ACC112 (cell line): ENCODE measurements at regions not wholly inside any gene's neighbourhood (a gene's known extent, or its start where the extent isn't known, plus 50 kb on each side); places are given as distances from the start of the nearest gene placed in this dataset.
"Not testable (repeated sequence)": the region's sequence is repeated elsewhere in the genome, so short reads cannot be mapped to it uniquely, and the experiment has no call there.

Experiments
- H2AFZ ChIP-seq: fragments of 200-600 bp; sonication (generic); one replicate; pipeline ENCODE4 v1.6.0; 2017; ENCODE audit warnings: antibody characterized with exemption, low read length; ENCODE audit not compliant: unreplicated experiment
- H3K27ac ChIP-seq: fragments of 200-600 bp; sonication (generic); 2 replicates; pipeline ENCODE4 v1.5.1; 2014; ENCODE audit warnings: low read depth, mild to moderate bottlenecking, antibody characterized with exemption, low read length, moderate library complexity
- H3K27me3 ChIP-seq: fragments of 200-600 bp; sonication (generic); 2 replicates; pipeline ENCODE4 v1.6.1; 2014; ENCODE audit warnings: mild to moderate bottlenecking, antibody characterized with exemption, low read length, moderate library complexity, mixed read lengths; ENCODE audit not compliant: insufficient read depth
- H3K36me3 ChIP-seq: fragments of 200-600 bp; sonication (generic); 2 replicates; pipeline ENCODE4 v1.6.1; 2016; ENCODE audit warnings: mild to moderate bottlenecking, antibody characterized with exemption, low read length, moderate library complexity, mixed read lengths; ENCODE audit not compliant: insufficient read depth
- H3K4me1 ChIP-seq: fragments of 200-600 bp; sonication (generic); one replicate; pipeline ENCODE4 v1.6.1; 2016; ENCODE audit warnings: low read length, mixed read lengths; ENCODE audit not compliant: insufficient read depth, unreplicated experiment, control insufficient read depth
- H3K4me3 ChIP-seq: fragments of 200-600 bp; sonication (generic); 2 replicates; pipeline ENCODE4 v1.5.1; 2014; ENCODE audit warnings: mild to moderate bottlenecking, low read depth, low read length
- H3K79me2 ChIP-seq: fragments of 200-600 bp; sonication (generic); one replicate; pipeline ENCODE4 v1.6.0; 2016; ENCODE audit warnings: low read length; ENCODE audit not compliant: control insufficient read depth, unreplicated experiment, insufficient read depth

GRCh38 chr1:47599777-47600176, 161.9 kb downstream of the FOXD2 start:
- Histone ChIP-seq H3K36me3 (no peaks in the 10 kb centered on the region), H3K4me1 (no peaks in the 10 kb centered on the region), H3K4me3 (no peak overlapping the region), H2AFZ (no peak overlapping the region), H3K27ac (no peak overlapping the region), H3K79me2 (no peaks in the 10 kb centered on the region), H3K27me3 (peaks cover 2% of the 10 kb centered on the region; the same call in 1 of the 2 replicates)

- H3K27ac ChIP-seq, H3K79me2 ChIP-seq, H2AFZ ChIP-seq, H3K27me3 ChIP-seq, H3K4me1 ChIP-seq, H3K36me3 ChIP-seq, H3K4me3 ChIP-seq: not testable (repeated sequence)
Measured at GRCh38 chr1:47602491-47602890, 164.6 kb downstream of the FOXD2 start.

GRCh38 chr1:47604869-47605268, 167.0 kb downstream of the FOXD2 start:
- not testable (repeated sequence) for H3K27ac ChIP-seq, H3K79me2 ChIP-seq, H3K4me3 ChIP-seq, H3K36me3 ChIP-seq, H3K4me1 ChIP-seq, H3K27me3 ChIP-seq, H2AFZ ChIP-seq

DNA sequence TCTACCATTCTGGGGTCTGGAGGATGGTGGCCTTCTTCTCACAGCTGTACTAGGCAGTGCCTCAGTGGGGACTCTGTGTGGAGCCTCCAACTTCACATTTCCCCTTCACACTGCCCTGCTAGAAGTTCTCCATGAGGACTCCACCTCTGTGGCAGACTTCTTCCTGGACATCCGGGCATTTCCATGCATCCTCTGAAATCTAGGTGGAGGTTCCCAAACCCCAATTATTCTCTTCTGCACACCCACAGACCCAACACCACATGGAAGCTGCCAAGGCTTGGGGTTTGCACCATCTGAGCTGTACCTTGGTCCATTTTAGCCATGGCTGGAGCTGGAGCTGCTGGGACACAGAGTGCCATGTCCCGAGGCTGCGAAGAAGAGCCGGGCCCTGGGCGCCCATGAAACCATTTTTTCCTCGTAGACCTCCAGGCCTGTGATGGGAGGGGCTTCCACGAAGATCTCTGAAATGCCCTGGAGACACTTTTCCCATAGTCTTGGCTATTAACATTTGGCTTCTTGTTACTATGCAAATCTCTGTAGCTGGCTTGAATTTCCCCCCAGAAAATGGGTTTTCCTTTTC, 170.5 kb downstream of the FOXD2 start:
- no peak overlapping the region for H3K4me3 ChIP-seq
- H3K27me3 ChIP-seq, result no peaks in the 10 kb centered on the region
- no peaks in the 10 kb centered on the region for H3K4me1 ChIP-seq
- H3K27ac ChIP-seq, result no peak overlapping the region
- H3K36me3 ChIP-seq, result no peaks in the 10 kb centered on the region
- no peak overlapping the region for H2AFZ ChIP-seq
- H3K79me2 ChIP-seq, result no peaks in the 10 kb centered on the region

GRCh38 chr1:47611992-47612391, 174.1 kb downstream of the FOXD2 start:
- Histone ChIP-seq H3K4me1 (no peaks in the 10 kb centered on the region), H3K4me3 (no peak overlapping the region), H3K27ac (no peak overlapping the region), H3K79me2 (no peaks in the 10 kb centered on the region), H2AFZ (no peak overlapping the region), H3K36me3 (no peaks in the 10 kb centered on the region), H3K27me3 (no peaks in the 10 kb centered on the region)

DNA sequence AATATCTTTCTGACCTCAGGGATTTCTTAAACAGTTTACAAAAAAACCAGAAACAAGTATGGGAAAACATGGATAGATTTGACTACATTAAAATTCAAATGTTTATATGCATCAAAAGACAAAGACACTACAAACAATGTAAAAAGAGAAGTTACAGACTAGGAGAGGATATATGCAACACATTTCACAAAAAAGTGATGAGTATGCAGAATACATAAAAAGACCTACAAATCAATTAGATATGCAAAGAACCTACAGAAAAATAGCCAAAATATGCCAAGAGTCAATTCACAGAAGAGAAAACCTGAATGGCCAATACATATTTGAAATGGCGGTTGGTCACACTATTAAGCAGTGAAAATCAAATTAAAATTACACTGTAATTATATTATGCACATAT, 175.0 kb downstream of the FOXD2 start:
- no peaks in the 10 kb centered on the region for H3K79me2 ChIP-seq
- no peak overlapping the region for H3K27ac ChIP-seq
- H2AFZ ChIP-seq, result no peak overlapping the region
- H3K4me1 ChIP-seq, result no peaks in the 10 kb centered on the region
- no peaks in the 10 kb centered on the region for H3K36me3 ChIP-seq
- H3K4me3 ChIP-seq, result no peak overlapping the region
- H3K27me3 ChIP-seq, result no peaks in the 10 kb centered on the region

GRCh38 chr1:47616036-47616435, 178.2 kb downstream of the FOXD2 start:
- no peak overlapping the region for H3K27ac ChIP-seq
- H3K79me2 ChIP-seq, result no peaks in the 10 kb centered on the region
- H3K27me3 ChIP-seq, result no peaks in the 10 kb centered on the region
- no peaks in the 10 kb centered on the region for H3K36me3 ChIP-seq
- H3K4me3 ChIP-seq, result no peak overlapping the region
- no peaks in the 10 kb centered on the region for H3K4me1 ChIP-seq
- no peak overlapping the region for H2AFZ ChIP-seq

DNA sequence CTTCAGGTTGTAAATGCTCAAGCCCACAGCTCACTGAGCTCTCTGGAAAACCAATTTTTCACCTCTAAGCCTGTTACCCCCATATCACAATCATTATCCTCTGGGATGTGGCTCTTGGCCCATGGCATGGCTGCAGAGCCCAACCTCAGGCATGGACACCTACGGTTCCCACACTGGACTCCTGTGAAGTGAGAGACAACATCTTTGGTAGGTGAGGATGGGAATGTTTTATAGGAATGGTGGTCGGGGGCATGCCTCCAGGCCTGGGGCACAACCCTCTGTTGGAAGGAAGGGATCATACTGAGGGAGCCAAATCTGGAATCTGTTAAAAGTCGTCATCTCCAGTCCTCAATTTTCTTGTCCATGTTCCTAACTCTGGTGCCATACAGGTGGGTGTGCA, 179.1 kb downstream of the FOXD2 start:
- Histone ChIP-seq H3K4me3 (no peak overlapping the region), H3K36me3 (no peaks in the 10 kb centered on the region), H3K27me3 (no peaks in the 10 kb centered on the region), H3K27ac (no peak overlapping the region), H3K4me1 (no peaks in the 10 kb centered on the region), H3K79me2 (no peaks in the 10 kb centered on the region), H2AFZ (no peak overlapping the region)

GRCh38 chr1:47617381-47618221, 179.8 kb downstream of the FOXD2 start:
- no peaks in the 10 kb centered on the region for H3K4me1 ChIP-seq
- H3K27me3 ChIP-seq, result no peaks in the 10 kb centered on the region
- H3K79me2 ChIP-seq, result no peaks in the 10 kb centered on the region
- no peak overlapping the region for H2AFZ ChIP-seq
- no peak overlapping the region for H3K4me3 ChIP-seq
- no peaks in the 10 kb centered on the region for H3K36me3 ChIP-seq
- H3K27ac ChIP-seq, result no peak overlapping the region

DNA sequence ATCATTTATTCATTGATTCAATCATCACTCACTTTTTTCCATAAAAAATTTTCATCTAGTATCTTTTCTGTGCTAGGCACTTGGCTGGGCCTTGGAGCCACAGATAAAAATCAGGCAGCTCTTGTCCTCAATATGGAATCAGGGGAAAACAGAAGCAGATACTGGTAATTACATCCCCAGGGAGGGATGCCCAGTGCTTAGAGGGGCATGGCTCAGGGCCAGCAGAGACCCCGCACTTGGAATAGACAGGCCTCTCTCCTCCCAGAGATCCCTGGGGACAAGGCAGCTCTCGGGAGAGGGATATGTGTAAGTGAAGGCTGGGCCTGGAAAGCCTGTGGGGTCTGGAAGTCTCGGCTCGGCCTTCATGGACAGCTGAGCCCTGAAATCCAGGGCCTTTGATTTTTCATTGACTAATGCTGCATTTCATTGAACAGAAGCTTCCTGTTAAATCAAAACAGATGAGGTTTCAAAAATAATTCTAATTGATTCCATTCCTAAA, 180.4 kb downstream of the FOXD2 start:
- H3K27me3 ChIP-seq, result no peaks in the 10 kb centered on the region
- no peaks in the 10 kb centered on the region for H3K4me1 ChIP-seq
- H3K79me2 ChIP-seq, result no peaks in the 10 kb centered on the region
- H3K36me3 ChIP-seq, result no peaks in the 10 kb centered on the region
- H3K4me3 ChIP-seq, result no peak overlapping the region
- H3K27ac ChIP-seq, result no peak overlapping the region
- no peak overlapping the region for H2AFZ ChIP-seq

GRCh38 chr1:47618830-47619229, 181.0 kb downstream of the FOXD2 start:
- no peaks in the 10 kb centered on the region for H3K36me3 ChIP-seq
- no peak overlapping the region for H3K27ac ChIP-seq
- no peak overlapping the region for H3K4me3 ChIP-seq
- no peaks in the 10 kb centered on the region for H3K4me1 ChIP-seq
- no peak overlapping the region for H2AFZ ChIP-seq
- no peaks in the 10 kb centered on the region for H3K79me2 ChIP-seq
- H3K27me3 ChIP-seq, result no peaks in the 10 kb centered on the region
